GM18951 (cell line): ENCODE measurements at regions not wholly inside any gene's neighbourhood (a gene's known extent, or its start where the extent isn't known, plus 50 kb on each side); places are given as distances from the start of the nearest gene placed in this dataset.
"Not testable (repeated sequence)": the region's sequence is repeated elsewhere in the genome, so short reads cannot be mapped to it uniquely, and the experiment has no call there.

Experiments
- POLR2A ChIP-seq: IDR thresholded peaks from 4 replicates; pipeline ENCODE4 v1.6.1; 2011; ENCODE audit warnings: mild to moderate bottlenecking; ENCODE audit not compliant: insufficient read length, insufficient read depth; ENCODE audit errors: extremely low read depth
- in situ Hi-C: fragments of 300-500 bp; cut with MboI; formaldehyde crosslinking; loops from one replicate; pipeline ENCODE4 v1.12.0; 2022; ENCODE audit warnings: low sequenced_read_pairs, mixed read lengths, inconsistent platforms; ENCODE audit not compliant: unreplicated experiment

GRCh38 chr3:3902161-3902560 is 102.9 kb downstream of the LRRN1 start:
- in situ Hi-C loops = no loop called here
- no peak for TF ChIP-seq POLR2A

DNA sequence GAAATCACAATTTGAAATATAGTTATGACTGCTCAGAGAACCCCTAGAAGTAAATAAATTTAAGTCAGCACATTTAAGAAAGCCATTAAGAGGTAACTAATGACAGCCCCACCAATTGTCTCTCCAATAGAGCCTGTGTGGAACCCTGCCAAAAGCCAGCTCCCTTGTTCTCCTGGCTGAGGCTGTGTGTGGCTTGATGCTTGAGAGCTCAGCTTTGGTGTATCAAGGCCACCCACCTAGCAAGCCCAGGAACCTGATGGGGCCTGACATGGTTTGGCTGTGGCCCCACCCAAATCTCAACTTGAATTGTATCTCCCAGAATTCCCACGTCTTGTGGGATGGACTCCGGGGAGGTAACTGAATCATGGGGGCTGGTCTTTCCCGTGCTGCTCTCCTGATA is 106.9 kb downstream of the LRRN1 start:
- TF ChIP-seq POLR2A = no peak
- in situ Hi-C loops = no loop called here

DNA sequence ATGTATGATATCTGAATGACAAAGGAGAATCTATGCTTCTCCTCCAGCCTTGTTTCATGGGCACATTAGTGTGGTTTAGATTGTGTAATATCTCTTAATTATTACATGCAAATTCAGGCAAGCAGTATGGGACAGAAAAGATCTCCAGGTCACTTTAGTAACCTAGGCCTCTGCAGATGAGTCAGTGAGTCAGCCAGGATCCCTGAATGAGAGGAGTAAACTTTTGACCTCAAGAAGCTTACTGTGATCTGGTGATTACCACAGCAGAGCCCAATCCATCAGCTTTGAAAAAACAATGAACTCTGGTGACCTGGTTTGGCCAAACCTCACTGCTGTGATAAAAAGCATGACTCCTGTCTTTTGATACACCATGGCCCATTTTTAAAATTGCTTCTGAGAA is 107.8 kb downstream of the LRRN1 start:
- TF ChIP-seq POLR2A = no peak
- in situ Hi-C loops = no loop called here

- in situ Hi-C loops = no loop called here
- no peak for TF ChIP-seq POLR2A
Measured at GRCh38 chr3:3918763-3919162, 119.5 kb downstream of the LRRN1 start.

GRCh38 chr3:3919316-3919715 is 120.1 kb downstream of the LRRN1 start:
- no peak for TF ChIP-seq POLR2A
- in situ Hi-C loops = no loop called here

GRCh38 chr3:3923619-3924018 is 124.4 kb downstream of the LRRN1 start:
- TF ChIP-seq POLR2A = no peak
- in situ Hi-C loops = no loop called here

- in situ Hi-C loops = no loop called here
- no peak for TF ChIP-seq POLR2A
Measured at GRCh38 chr3:3927198-3927597, 128.0 kb downstream of the LRRN1 start.

DNA sequence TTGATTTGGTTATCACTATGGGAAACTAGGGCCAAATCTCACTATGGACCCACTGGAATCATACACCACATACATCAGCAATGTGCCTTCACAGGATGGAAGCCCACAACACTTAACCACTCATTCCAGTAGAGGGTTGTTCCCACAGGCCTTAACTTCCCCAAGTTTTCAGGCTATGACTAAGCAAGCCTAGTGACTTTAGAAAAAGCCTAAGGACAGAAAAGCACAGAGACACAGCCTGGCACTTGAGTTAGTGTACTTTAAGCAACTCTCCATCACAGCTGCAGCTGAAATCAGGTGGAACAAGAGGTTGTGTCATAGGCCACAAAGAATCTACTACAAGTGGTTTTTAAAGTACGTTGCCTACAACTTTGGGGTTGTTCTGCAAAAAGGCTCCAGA is 128.7 kb downstream of the LRRN1 start:
- TF ChIP-seq POLR2A = no peak
- in situ Hi-C loops = no loop called here

- in situ Hi-C loops = not testable (repeated sequence)
Measured at GRCh38 chr3:3941380-3941779, 142.1 kb downstream of the LRRN1 start.

GRCh38 chr3:3951071-3951470 is 151.8 kb downstream of the LRRN1 start:
- TF ChIP-seq POLR2A = no peak
- in situ Hi-C loops = no loop called here

DNA sequence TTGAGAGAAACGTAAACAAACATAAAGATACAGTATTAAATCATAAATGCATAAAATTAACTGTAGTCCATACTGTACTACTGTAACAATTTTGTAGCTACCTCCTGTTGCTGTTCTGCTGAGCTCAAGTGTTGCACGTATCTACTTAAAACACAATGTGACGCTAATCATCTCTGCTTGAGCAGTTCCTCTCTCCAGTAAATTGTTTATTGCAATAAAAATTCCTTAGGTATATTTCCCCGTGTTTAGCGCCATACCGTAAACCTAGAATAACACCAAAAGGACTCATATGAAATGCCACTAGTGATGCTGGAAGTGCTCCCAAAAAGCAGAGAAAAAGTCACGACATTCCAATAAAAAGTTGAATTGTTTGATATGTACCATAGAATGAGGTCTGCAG is 152.3 kb downstream of the LRRN1 start:
- TF ChIP-seq POLR2A = no peak
- in situ Hi-C loops = no loop called here

- in situ Hi-C loops = not testable (repeated sequence)
Measured at GRCh38 chr3:3962867-3963266, 163.6 kb downstream of the LRRN1 start.

DNA sequence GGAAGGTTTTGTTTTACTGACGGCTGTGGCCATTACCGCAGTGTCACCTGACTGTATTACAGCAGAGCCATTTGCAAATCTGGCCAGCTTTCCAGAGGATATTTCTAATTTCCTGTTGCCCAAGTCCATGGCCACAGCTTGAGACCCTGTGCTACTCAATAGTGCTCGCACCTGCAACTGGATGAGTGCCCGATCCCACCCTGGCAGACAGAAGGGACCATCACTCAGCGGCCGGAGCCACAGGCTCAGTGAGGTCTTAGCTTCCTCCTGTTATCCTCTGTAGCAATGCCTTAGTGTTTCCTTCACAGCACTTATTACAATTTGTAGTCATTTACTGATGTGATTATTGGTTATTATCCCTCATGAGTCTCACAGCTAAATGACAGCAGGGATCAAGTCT is 184.8 kb downstream of the LRRN1 start:
- TF ChIP-seq POLR2A = no peak
- in situ Hi-C loops = loop anchor here (25.0 kb wide), 1 partner anchor 772 kb away; no protein-coding TSS in a partner anchor

- no peak for TF ChIP-seq POLR2A
- in situ Hi-C loops = loop anchor here (25.0 kb wide), 1 partner anchor 779 kb away; no protein-coding TSS in a partner anchor
Measured at GRCh38 chr3:3991598-3991997, 192.4 kb downstream of the LRRN1 start.

GRCh38 chr3:3992312-3992874 is 193.2 kb downstream of the LRRN1 start:
- no peak for TF ChIP-seq POLR2A
- in situ Hi-C loops = loop anchor here (25.0 kb wide), 1 partner anchor 780 kb away; no protein-coding TSS in a partner anchor
